Spleen (tissue), 7 donors: ENCODE measurements at regions not wholly inside any gene's neighbourhood (a gene's known extent, or its start where the extent isn't known, plus 50 kb on each side); places are given as distances from the start of the nearest gene placed in this dataset.
"Not testable (repeated sequence)": the region's sequence is repeated elsewhere in the genome, so short reads cannot be mapped to it uniquely, and the experiment has no call there.

Experiments
- CTCF ChIP-seq, 11 experiments: fragments of 200-600 bp in 7 of 11; fragments of 450-650 bp in 4 of 11; sonication (generic) in 4 of 11; IDR thresholded peaks in 8 of 11; conservative IDR thresholded peaks in 3 of 11; 1 replicate in 7 of 11; 2 replicates in 4 of 11; pipeline versions ENCODE4 v1.4.0 to v1.8.0; 2016 to 2021; ENCODE audit warnings: antibody characterized with exemption in 11 of 11, inconsistent platforms in 4 of 11, mild to moderate bottlenecking in 1 of 11
- POLR2AphosphoS5 ChIP-seq, 3 donors: sonication (generic); formaldehyde crosslinking; IDR thresholded peaks; one replicate each; pipeline ENCODE4 v1.5.1; 2017; ENCODE audit warnings: antibody characterized with exemption in 3 of 3
- donor health status: DM: no; HTN: no; CAD: no; lungs with moderate emphysema.
- donor health status: DM: no; HTN: no; CAD: no.
- donor health status: DM: no; HTN: no; CAD: no.

- not testable (repeated sequence) for TF ChIP-seq CTCF (IDR thresholded peaks at IDR 0.05 in 8 of 11, conservative IDR thresholded peaks at IDR 0.05 in 3 of 11); POLR2AphosphoS5 (IDR thresholded peaks at IDR 0.05)
These were observed 257.0 kb upstream of the PLCXD1 start for GRCh38 chrX:24139-24538.
